Central memory CD8-positive, alpha-beta T cell (primary cell): ENCODE measurements at regions not wholly inside any gene's neighbourhood (a gene's known extent, or its start where the extent isn't known, plus 50 kb on each side); places are given as distances from the start of the nearest gene placed in this dataset.

Source experiments
- ATAC-seq: fragments of 150-1000 bp; cut with Tn5 transposase; replicated peaks from 2 replicates; pipeline ENCODE4 v1.10.0; 2022; ENCODE audit warnings: mild to moderate bottlenecking, moderate FRiP score, moderate number of reproducible peaks; ENCODE audit not compliant: poor library complexity, severe bottlenecking; ENCODE audit errors: extremely low read depth
- DNase-seq, 2 donors: peaks; one replicate each; pipeline ENCODE4 v3.0.0; 2021; ENCODE audit warnings: low spot score in 2 of 2
- H3K27ac Mint-ChIP-seq: one replicate; pipeline ENCODE4 v1.8.0; 2022; ENCODE audit warnings: low read depth, mild to moderate bottlenecking, moderate library complexity, mixed read lengths
- H3K27me3 Mint-ChIP-seq: one replicate; pipeline ENCODE4 v1.8.0; 2022; ENCODE audit warnings: mixed read lengths
- H3K36me3 Mint-ChIP-seq: one replicate; pipeline ENCODE4 v1.8.0; 2022; ENCODE audit warnings: mild to moderate bottlenecking, moderate library complexity, mixed read lengths; ENCODE audit not compliant: insufficient read depth
- H3K4me1 Mint-ChIP-seq: one replicate; pipeline ENCODE4 v1.8.0; 2022; ENCODE audit warnings: mixed read lengths
- H3K4me3 Mint-ChIP-seq: one replicate; pipeline ENCODE4 v1.8.0; 2022; ENCODE audit warnings: mild to moderate bottlenecking, moderate library complexity, mixed read lengths
- H3K9me3 Mint-ChIP-seq: one replicate; pipeline ENCODE4 v1.8.0; 2022; ENCODE audit warnings: mixed read lengths

GRCh38 chr16:52613508-52613907 lies 66.6 kb upstream of the TOX3 start:
- ATAC-seq: no peak
- no peak for DNase-seq
- no peaks in the 10 kb centered on the region for H3K36me3 Mint-ChIP-seq
- no peak overlapping the region for H3K4me3 Mint-ChIP-seq
- H3K9me3 Mint-ChIP-seq: peaks cover 10% of the 10 kb centered on the region
- H3K4me1 Mint-ChIP-seq: no peaks in the 10 kb centered on the region
- H3K27me3 Mint-ChIP-seq: no peaks in the 10 kb centered on the region
- H3K27ac Mint-ChIP-seq: no peak overlapping the region

DNA sequence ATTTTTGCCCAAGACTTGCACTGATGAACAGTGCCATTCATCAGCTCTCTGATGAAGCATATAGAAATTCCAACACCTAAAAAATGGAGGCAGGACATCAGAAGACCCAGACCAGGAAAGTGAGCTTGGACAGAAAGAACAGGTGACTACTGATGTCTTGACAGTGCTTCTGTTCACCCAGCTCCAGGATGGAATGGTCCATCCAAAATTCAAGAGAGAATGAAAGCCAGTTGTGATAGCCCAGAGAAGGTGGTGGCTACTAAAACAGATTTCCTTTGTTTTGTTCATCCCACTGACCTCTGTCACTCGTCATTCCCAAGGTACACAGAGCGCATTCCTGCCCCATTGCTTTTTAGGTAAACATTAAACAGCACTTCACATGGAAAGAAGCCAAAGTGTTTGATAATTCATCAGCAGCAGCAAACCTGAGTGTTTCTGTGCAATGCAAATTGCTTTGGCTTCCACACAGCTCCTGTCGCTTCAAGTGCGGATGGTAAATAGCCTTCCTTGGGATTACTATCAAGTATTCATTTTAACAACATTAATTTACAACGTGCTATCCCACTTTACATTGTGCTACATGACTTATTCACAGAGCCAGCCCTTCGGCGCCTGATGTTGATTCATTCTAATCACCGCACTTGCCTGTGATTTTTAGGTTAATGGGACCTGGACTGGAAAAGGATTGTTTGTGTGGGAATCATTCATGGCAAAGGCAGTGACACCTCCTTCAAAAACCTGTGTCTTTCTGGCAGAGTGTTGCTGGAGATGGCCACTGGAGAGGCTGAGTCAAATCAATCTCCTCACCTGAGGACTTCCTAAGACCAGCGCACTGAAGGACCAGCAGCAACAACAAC lies 65.1 kb upstream of the TOX3 start:
- Mint-ChIP-seq H3K27me3 (no peaks in the 10 kb centered on the region), H3K4me1 (no peaks in the 10 kb centered on the region), H3K9me3 (peaks cover 5% of the 10 kb centered on the region), H3K4me3 (no peak overlapping the region), H3K36me3 (no peaks in the 10 kb centered on the region), H3K27ac (no peak overlapping the region)
- ATAC-seq (no peak), DNase-seq (no peak)

- H3K36me3 Mint-ChIP-seq: peaks cover 3% of the 10 kb centered on the region
- H3K27ac Mint-ChIP-seq: no peak overlapping the region
- DNase-seq (no peak), ATAC-seq (no peak)
- peaks cover 7% of the 10 kb centered on the region for H3K9me3 Mint-ChIP-seq
- no peaks in the 10 kb centered on the region for H3K4me1 Mint-ChIP-seq
- H3K4me3 Mint-ChIP-seq: no peak overlapping the region
- H3K27me3 Mint-ChIP-seq: no peaks in the 10 kb centered on the region
Observed at GRCh38 chr16:52603015-52603414, 56.1 kb upstream of the TOX3 start.

GRCh38 chr16:52597772-52598483 lies 51.0 kb upstream of the TOX3 start:
- Mint-ChIP-seq H3K4me1 (no peaks in the 10 kb centered on the region), H3K9me3 (peaks cover 7% of the 10 kb centered on the region), H3K4me3 (no peak overlapping the region), H3K27ac (no peak overlapping the region), H3K27me3 (no peaks in the 10 kb centered on the region), H3K36me3 (peaks cover 3% of the 10 kb centered on the region)
- no peak for ATAC-seq
- no peak for DNase-seq

- Mint-ChIP-seq H3K9me3 (peaks cover 7% of the 10 kb centered on the region), H3K27ac (no peak overlapping the region), H3K36me3 (no peaks in the 10 kb centered on the region), H3K27me3 (no peaks in the 10 kb centered on the region), H3K4me1 (no peaks in the 10 kb centered on the region), H3K4me3 (no peak overlapping the region)
- ATAC-seq: no peak
- no peak for DNase-seq
Observed at GRCh38 chr16:52597073-52597771, 50.3 kb upstream of the TOX3 start.
